Parathyroid adenoma (tissue), 2 donors: ENCODE measurements at regions not wholly inside any gene's neighbourhood (a gene's known extent, or its start where the extent isn't known, plus 50 kb on each side); places are given as distances from the start of the nearest gene placed in this dataset.

ENCODE experiments used
- H2AFZ ChIP-seq: fragments of 300-600 bp; sonication (generic); one replicate; pipeline ENCODE4 v1.7.0; 2017; ENCODE audit warnings: antibody characterized with exemption, mild to moderate bottlenecking
- H3K27ac ChIP-seq: fragments of 300-600 bp; sonication (generic); one replicate; pipeline ENCODE4 v1.7.0; 2017
- H3K27me3 ChIP-seq: fragments of 300-600 bp; sonication (generic); one replicate; pipeline ENCODE4 v1.7.0; 2017; ENCODE audit warnings: low read length; ENCODE audit not compliant: control insufficient read depth, insufficient read depth
- H3K36me3 ChIP-seq: fragments of 300-600 bp; sonication (generic); one replicate; pipeline ENCODE4 v1.7.0; 2017; ENCODE audit warnings: low read length; ENCODE audit not compliant: control insufficient read depth, insufficient read depth
- H3K4me1 ChIP-seq: fragments of 300-600 bp; sonication (generic); one replicate; pipeline ENCODE4 v1.7.0; 2017; ENCODE audit warnings: control low read depth
- H3K4me2 ChIP-seq: fragments of 300-600 bp; sonication (generic); one replicate; pipeline ENCODE4 v1.7.0; 2017; ENCODE audit warnings: low read length
- H3K4me3 ChIP-seq: fragments of 300-600 bp; sonication (generic); one replicate; pipeline ENCODE4 v1.7.0; 2017; ENCODE audit warnings: low read depth, low read length
- H3K79me2 ChIP-seq: fragments of 300-600 bp; sonication (generic); one replicate; pipeline ENCODE4 v1.7.0; 2017; ENCODE audit warnings: control low read depth
- H3K9ac ChIP-seq: fragments of 300-600 bp; sonication (generic); one replicate; pipeline ENCODE4 v1.7.0; 2017; ENCODE audit warnings: mild to moderate bottlenecking
- H3K9me3 ChIP-seq: fragments of 300-600 bp; sonication (generic); one replicate; pipeline ENCODE4 v1.7.0; 2017; ENCODE audit warnings: low read length; ENCODE audit not compliant: control insufficient read depth
- TF ChIP-seq, protein P1 (sequence below): fragments of 300-600 bp; sonication (generic); IDR thresholded peaks from one replicate; pipeline ENCODE4 v1.7.0; 2017; ENCODE audit warnings: antibody characterized with exemption, mild to moderate bottlenecking
- donor health status: primary hyperparathyroidism.

DNA sequence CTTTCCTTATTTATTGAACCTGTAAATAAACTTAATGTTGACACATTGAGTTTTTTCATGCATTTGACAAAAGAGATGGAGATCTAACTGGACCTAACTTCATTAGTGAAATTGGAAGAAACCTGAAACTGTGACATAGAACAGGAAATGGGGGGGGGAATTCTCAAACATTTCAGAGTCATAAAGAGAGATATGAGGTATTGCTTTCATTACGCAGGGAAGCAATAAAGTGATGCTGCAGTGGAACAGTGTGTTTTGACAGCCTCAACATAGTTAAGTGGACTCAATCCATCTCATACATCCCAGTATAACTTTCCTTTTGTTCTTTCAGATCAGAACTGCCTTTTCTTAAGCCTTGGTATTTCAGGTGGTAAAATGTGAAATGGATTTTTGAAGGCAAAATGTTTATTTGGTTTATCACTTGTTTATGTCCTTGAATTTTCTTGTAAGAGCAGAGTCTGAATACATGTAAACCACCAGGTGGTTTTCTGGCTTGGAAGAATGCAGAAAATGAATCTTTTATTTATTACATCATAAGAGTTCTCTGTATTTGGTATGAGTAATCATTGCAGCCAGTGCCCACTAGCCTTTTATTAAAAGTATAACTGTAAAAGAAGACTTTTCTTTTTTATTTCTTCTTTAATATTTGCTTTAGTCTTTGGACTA, 132.5 kb downstream of the ZNF326 start:
- no peak overlapping the region for H3K27ac ChIP-seq
- H3K36me3 ChIP-seq, result no peaks in the 10 kb centered on the region
- no peak overlapping the region for H3K4me3 ChIP-seq
- no peak overlapping the region for H2AFZ ChIP-seq
- H3K79me2 ChIP-seq, result no peaks in the 10 kb centered on the region
- TF ChIP-seq, protein P1, sequence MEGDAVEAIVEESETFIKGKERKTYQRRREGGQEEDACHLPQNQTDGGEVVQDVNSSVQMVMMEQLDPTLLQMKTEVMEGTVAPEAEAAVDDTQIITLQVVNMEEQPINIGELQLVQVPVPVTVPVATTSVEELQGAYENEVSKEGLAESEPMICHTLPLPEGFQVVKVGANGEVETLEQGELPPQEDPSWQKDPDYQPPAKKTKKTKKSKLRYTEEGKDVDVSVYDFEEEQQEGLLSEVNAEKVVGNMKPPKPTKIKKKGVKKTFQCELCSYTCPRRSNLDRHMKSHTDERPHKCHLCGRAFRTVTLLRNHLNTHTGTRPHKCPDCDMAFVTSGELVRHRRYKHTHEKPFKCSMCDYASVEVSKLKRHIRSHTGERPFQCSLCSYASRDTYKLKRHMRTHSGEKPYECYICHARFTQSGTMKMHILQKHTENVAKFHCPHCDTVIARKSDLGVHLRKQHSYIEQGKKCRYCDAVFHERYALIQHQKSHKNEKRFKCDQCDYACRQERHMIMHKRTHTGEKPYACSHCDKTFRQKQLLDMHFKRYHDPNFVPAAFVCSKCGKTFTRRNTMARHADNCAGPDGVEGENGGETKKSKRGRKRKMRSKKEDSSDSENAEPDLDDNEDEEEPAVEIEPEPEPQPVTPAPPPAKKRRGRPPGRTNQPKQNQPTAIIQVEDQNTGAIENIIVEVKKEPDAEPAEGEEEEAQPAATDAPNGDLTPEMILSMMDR, result no peak
- H3K9me3 ChIP-seq, result no peaks in the 10 kb centered on the region
- no peak overlapping the region for H3K4me2 ChIP-seq
- H3K9ac ChIP-seq, result no peak overlapping the region
- H3K4me1 ChIP-seq, result no peaks in the 10 kb centered on the region
- H3K27me3 ChIP-seq, result no peaks in the 10 kb centered on the region

DNA sequence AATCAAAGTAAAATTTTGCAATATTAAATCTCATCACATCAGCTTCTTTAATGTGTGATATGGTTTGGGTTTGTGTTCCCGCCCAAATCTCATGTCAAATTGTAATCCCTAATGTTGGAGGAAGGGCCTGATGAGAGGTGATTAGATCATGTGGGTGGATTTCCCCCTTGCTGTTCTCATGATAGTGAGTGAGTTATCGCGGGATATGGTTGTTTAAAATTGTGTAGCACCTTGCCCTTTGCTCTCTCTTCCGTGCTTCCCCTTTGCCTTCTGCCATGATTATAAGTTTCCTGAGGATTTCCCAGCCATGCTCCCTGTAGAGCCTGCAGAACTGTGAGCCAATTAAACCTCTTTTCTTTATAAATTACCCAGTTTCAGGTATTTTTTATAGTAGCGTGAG, 131.9 kb downstream of the ZNF326 start:
- Histone ChIP-seq H3K27me3 (no peaks in the 10 kb centered on the region), H3K4me3 (no peak overlapping the region), H2AFZ (no peak overlapping the region), H3K9ac (no peak overlapping the region), H3K27ac (no peak overlapping the region), H3K36me3 (no peaks in the 10 kb centered on the region), H3K4me1 (no peaks in the 10 kb centered on the region), H3K9me3 (no peaks in the 10 kb centered on the region), H3K4me2 (no peak overlapping the region), H3K79me2 (no peaks in the 10 kb centered on the region)
- TF ChIP-seq, protein P1, result no peak

GRCh38 chr1:90122654-90123340, 127.9 kb downstream of the ZNF326 start:
- no peak overlapping the region for H3K27ac ChIP-seq
- no peak overlapping the region for H3K4me3 ChIP-seq
- no peak overlapping the region for H3K4me2 ChIP-seq
- H3K4me1 ChIP-seq, result no peaks in the 10 kb centered on the region
- H3K9ac ChIP-seq, result no peak overlapping the region
- TF ChIP-seq, protein P1, result no peak
- H3K79me2 ChIP-seq, result no peaks in the 10 kb centered on the region
- H3K9me3 ChIP-seq, result no peaks in the 10 kb centered on the region
- no peak overlapping the region for H2AFZ ChIP-seq
- no peaks in the 10 kb centered on the region for H3K36me3 ChIP-seq
- H3K27me3 ChIP-seq, result no peaks in the 10 kb centered on the region

DNA sequence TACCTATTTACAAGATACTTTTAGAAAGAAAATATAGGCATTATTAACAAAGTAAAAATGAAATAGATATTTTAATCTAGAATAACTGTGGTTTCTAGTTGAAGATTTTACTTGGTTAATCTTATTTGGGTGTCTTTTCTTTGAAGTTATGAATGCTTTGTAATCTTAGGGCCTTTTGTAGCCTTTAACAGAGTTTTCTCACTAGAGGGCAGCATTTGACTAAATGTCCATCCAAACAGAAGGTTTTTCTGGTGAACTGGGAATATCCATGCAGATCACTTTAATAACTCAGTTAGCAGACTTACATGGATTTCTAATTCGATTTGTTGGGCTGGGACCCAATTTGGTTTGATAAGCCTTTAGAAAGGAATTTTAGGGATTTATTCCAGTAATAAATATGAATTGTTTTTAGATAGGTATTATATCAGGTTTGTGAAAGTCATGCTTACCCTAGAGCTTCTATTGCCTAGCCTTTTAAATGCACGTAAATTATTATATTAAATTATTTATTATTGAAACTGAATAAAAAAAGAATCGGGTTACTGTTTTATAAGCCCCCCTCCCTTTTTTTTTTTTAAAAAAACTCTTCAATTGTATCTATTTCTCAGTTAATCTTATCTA, 119.7 kb downstream of the ZNF326 start:
- no peak overlapping the region for H3K27ac ChIP-seq
- no peaks in the 10 kb centered on the region for H3K9me3 ChIP-seq
- H3K4me2 ChIP-seq, result no peak overlapping the region
- H3K4me3 ChIP-seq, result no peak overlapping the region
- no peaks in the 10 kb centered on the region for H3K36me3 ChIP-seq
- H3K9ac ChIP-seq, result no peak overlapping the region
- no peaks in the 10 kb centered on the region for H3K4me1 ChIP-seq
- no peak overlapping the region for H2AFZ ChIP-seq
- H3K27me3 ChIP-seq, result no peaks in the 10 kb centered on the region
- no peaks in the 10 kb centered on the region for H3K79me2 ChIP-seq
- TF ChIP-seq, protein P1, result peak; percentile 36
